DMS153 treated with DMSO at 0.1 percent for 48 hours (cell line): ENCODE measurements at regions not wholly inside any gene's neighbourhood (a gene's known extent, or its start where the extent isn't known, plus 50 kb on each side); places are given as distances from the start of the nearest gene placed in this dataset.
"Not testable (repeated sequence)": the region's sequence is repeated elsewhere in the genome, so short reads cannot be mapped to it uniquely, and the experiment has no call there.

Experiments
- DNase-seq: peaks from one replicate; lab custom pipeline; 2025; ENCODE audit not compliant: unreplicated experiment; lab: John Stamatoyannopoulos, UW

GRCh38 chr3:159881828-159882309, 106.8 kb upstream of the IL12A start:
- no peak for DNase-seq

- DNase-seq, result no peak
Observed at GRCh38 chr3:159882367-159882766, 106.3 kb upstream of the IL12A start.

- DNase-seq, result no peak
Observed at GRCh38 chr3:159882790-159883779, 105.5 kb upstream of the IL12A start.

- peak; percentile 15 for DNase-seq
Observed at GRCh38 chr3:159884661-159885402, 103.8 kb upstream of the IL12A start.

- no peak for DNase-seq
Observed at GRCh38 chr3:159886050-159886449, 102.6 kb upstream of the IL12A start.

- not testable (repeated sequence) for DNase-seq
Observed at GRCh38 chr3:159886530-159886929, 102.1 kb upstream of the IL12A start.

- no peak for DNase-seq
Observed at GRCh38 chr3:159887168-159887567, 101.5 kb upstream of the IL12A start.

GRCh38 chr3:159887911-159888310, 100.7 kb upstream of the IL12A start:
- DNase-seq, result no peak

- DNase-seq, result no peak
Observed at GRCh38 chr3:159892171-159892795, 96.4 kb upstream of the IL12A start.

- no peak for DNase-seq
Observed at GRCh38 chr3:159892801-159893200, 95.8 kb upstream of the IL12A start.

GRCh38 chr3:159894386-159894785, 94.2 kb upstream of the IL12A start:
- DNase-seq, result no peak

- no peak for DNase-seq
Observed at GRCh38 chr3:159895430-159895829, 93.2 kb upstream of the IL12A start.

GRCh38 chr3:159896543-159896942, 92.1 kb upstream of the IL12A start:
- DNase-seq, result no peak

GRCh38 chr3:159897331-159898075, 91.1 kb upstream of the IL12A start:
- DNase-seq, result no peak

- DNase-seq, result no peak
Observed at GRCh38 chr3:159898147-159898546, 90.5 kb upstream of the IL12A start.

GRCh38 chr3:159899166-159899565, 89.5 kb upstream of the IL12A start:
- DNase-seq, result no peak

GRCh38 chr3:159902546-159903314, 85.9 kb upstream of the IL12A start:
- DNase-seq, result no peak

- no peak for DNase-seq
Observed at GRCh38 chr3:159904455-159904854, 84.2 kb upstream of the IL12A start.

- DNase-seq, result no peak
Observed at GRCh38 chr3:159904911-159905310, 83.7 kb upstream of the IL12A start.

- DNase-seq, result no peak
Observed at GRCh38 chr3:159907828-159908227, 80.8 kb upstream of the IL12A start.
